ENCODE measurements at regions not wholly inside any gene's neighbourhood (a gene's known extent, or its start where the extent isn't known, plus 50 kb on each side); places are given as distances from the start of the nearest gene placed in this dataset.
"Not testable (repeated sequence)": the region's sequence is repeated elsewhere in the genome, so short reads cannot be mapped to it uniquely, and the experiment has no call there.

GRCh38 chr2:180842461-180842860 is 137.9 kb upstream of the UBE2E3 start:
- DNase-seq (ENCODE audit: low read depth), result no peak
- no peak overlapping the region for H3K4me3 ChIP-seq (ENCODE audit: low read length)
- TF ChIP-seq, protein P1, sequence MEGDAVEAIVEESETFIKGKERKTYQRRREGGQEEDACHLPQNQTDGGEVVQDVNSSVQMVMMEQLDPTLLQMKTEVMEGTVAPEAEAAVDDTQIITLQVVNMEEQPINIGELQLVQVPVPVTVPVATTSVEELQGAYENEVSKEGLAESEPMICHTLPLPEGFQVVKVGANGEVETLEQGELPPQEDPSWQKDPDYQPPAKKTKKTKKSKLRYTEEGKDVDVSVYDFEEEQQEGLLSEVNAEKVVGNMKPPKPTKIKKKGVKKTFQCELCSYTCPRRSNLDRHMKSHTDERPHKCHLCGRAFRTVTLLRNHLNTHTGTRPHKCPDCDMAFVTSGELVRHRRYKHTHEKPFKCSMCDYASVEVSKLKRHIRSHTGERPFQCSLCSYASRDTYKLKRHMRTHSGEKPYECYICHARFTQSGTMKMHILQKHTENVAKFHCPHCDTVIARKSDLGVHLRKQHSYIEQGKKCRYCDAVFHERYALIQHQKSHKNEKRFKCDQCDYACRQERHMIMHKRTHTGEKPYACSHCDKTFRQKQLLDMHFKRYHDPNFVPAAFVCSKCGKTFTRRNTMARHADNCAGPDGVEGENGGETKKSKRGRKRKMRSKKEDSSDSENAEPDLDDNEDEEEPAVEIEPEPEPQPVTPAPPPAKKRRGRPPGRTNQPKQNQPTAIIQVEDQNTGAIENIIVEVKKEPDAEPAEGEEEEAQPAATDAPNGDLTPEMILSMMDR (conservative IDR thresholded peaks at IDR 0.05; ENCODE audit: low read depth, low read length), result no peak

GRCh38 chr2:180840641-180841040 is 139.8 kb upstream of the UBE2E3 start:
- H3K4me3 ChIP-seq (ENCODE audit: low read length), result no peak overlapping the region

DNA sequence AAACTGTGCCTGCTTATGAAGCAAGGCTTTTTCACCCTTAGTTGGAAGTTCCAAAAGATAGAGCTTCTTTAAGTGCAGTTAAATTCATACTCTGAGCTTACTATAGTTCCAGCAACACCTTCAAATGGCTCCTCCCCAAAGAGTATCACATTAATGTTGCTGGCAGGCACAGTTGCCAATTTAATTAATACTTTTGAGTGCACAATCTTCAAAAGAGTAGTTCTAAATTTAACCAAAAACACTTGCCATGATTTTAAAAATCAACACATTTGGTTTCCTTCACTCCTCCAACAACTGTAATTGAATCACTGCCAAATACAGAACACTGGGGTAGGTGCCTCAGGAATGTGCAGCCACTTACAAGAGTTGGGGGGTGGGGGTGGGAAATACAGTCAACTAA is 150.6 kb upstream of the UBE2E3 start:
- H3K4me3 ChIP-seq (ENCODE audit: low read length), result no peak overlapping the region
- DNase-seq (ENCODE audit: low read depth), result no peak
- TF ChIP-seq, protein P1 (conservative IDR thresholded peaks at IDR 0.05; ENCODE audit: low read depth, low read length), result no peak

More at GRCh38 chr2:180840641-180841040, 139.8 kb upstream of the UBE2E3 start:
- TF ChIP-seq, protein P1 (conservative IDR thresholded peaks at IDR 0.05; ENCODE audit: low read depth, low read length), result no peak
- no peak for DNase-seq (ENCODE audit: low read depth)

DNA sequence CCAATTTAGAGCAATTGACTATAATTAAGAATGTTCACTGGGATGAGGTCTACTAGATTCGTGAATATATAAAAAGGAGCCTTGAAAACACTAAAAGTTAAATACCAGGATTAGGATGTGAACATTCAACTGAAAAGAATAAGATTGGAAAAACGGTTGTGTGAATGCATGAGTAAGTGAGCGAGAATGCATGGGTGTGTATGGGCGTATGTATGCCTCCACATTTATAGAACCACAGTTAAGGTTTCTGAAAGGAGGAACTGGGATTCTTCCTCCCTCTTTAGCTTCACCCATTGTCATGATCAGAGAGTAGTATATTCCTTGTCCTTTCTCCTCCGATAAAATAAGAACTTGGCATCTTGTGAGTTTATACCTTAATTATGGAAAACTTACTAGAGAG is 151.1 kb upstream of the UBE2E3 start:
- H3K4me3 ChIP-seq (ENCODE audit: low read length), result no peak overlapping the region
- no peak for DNase-seq (ENCODE audit: low read depth)

GRCh38 chr2:180828756-180829155 is 151.6 kb upstream of the UBE2E3 start:
- DNase-seq (ENCODE audit: low read depth), result no peak
- no peak overlapping the region for H3K4me3 ChIP-seq (ENCODE audit: low read length)
- TF ChIP-seq, protein P1 (conservative IDR thresholded peaks at IDR 0.05; ENCODE audit: low read depth, low read length), result no peak

More for the DNA sequence above, 151.1 kb upstream of the UBE2E3 start:
- TF ChIP-seq, protein P1 (conservative IDR thresholded peaks at IDR 0.05; ENCODE audit: low read depth, low read length), result no peak

DNA sequence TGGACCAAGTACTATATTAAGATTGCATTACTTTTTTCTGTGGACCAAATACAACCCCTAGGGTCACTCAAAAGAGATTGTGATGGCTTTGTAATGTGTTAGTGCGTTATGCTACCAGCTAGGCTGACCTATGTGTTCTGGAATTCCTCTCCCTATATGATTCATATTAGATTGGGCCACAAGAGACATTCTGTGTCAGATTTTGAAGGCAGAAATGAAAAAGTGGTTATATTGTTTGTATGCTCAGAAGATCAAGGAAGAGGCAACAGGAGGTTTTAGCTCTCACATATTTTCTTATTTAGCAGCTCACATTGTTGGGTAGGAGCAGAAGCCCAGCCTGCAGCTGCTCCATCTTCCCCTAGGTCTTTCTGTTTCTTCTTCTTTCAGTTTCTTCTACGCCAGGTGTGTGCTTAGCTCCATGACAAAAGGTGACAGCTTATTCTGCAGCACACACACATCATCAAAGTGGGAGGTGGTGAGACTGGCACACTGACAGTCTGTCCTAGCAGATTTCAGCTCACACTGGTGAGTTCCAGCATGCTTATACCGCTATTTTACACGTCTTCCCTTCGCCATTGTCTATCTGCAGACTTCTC is 156.8 kb upstream of the UBE2E3 start:
- TF ChIP-seq, protein P1 (conservative IDR thresholded peaks at IDR 0.05; ENCODE audit: low read depth, low read length), result no peak
- no peak overlapping the region for H3K4me3 ChIP-seq (ENCODE audit: low read length)
- no peak for DNase-seq (ENCODE audit: low read depth)

GRCh38 chr2:180819106-180819505 is 161.3 kb upstream of the UBE2E3 start:
- no peak overlapping the region for H3K4me3 ChIP-seq (ENCODE audit: low read length)
- TF ChIP-seq, protein P1 (conservative IDR thresholded peaks at IDR 0.05; ENCODE audit: low read depth, low read length), result no peak
- DNase-seq (ENCODE audit: low read depth), result no peak

- not testable (repeated sequence) for DNase-seq (ENCODE audit: low read depth); H3K4me3 ChIP-seq (ENCODE audit: low read length)
These were observed 161.7 kb upstream of the UBE2E3 start for GRCh38 chr2:180818700-180819099.

All from retinal pigment epithelial cell (primary cell).